ENCODE measurements at regions not wholly inside any gene's neighbourhood (a gene's known extent, or its start where the extent isn't known, plus 50 kb on each side); places are given as distances from the start of the nearest gene placed in this dataset.
"Not testable (repeated sequence)": the region's sequence is repeated elsewhere in the genome, so short reads cannot be mapped to it uniquely, and the experiment has no call there.

DNA sequence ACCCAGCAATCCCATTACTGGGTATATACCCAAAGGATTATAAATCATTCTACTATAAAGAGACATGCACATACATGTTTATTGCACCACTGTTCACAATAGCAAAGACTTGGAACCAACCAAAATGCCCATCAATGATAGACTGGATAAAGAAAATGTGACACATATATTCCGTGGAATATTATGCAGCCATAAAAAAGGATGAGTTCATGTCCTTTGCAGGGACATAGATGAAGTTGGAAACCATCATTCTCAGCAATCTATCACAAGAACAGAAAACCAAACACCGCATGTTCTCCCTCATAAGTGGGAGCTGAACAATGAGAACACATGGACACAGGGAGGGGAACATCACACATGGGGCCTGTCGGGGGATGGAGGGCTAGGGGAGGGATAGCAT is 113.2 kb upstream of the PRSS1 start:
- DNase-seq: not testable (repeated sequence)

DNA sequence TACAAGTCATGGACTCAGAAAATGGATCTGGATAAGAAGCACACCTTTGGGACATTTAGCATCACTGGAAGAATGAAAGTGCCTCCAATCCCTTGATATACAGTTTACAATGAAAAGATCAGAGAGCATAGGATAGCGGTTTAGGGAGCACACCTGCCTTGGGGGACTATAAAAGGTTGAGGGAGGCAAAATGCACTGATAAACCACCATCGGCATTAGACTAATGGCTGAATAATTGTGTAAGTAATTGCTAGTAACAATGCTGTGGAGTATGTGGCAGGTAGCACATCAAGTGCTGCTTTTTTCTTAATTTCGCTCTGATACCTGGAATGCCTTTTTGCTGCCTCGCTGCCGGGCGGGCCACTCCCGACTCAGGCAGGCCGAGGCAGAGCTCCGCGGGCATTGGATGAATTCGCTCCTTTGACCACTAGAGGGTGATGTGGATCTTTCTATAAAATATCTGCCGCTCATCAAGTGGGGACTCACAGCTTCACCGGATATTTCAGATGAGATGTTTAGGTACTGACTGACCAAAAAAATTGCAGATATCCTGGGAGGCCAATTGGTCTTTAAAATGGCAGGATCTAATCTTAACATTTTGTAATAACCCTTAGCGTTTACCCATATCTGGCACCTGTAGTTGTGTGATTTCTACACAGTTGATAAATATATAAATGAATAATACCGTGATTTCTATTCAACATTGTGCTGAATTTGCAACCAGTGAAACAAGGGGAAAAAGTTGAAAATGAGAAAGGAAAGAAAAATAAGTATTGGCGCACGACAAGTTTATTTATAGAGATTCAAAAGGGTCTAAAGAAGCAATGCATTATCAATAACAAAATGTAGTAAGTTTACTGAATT is 116.8 kb upstream of the PRSS1 start:
- DNase-seq: peak; percentile 60

DNA sequence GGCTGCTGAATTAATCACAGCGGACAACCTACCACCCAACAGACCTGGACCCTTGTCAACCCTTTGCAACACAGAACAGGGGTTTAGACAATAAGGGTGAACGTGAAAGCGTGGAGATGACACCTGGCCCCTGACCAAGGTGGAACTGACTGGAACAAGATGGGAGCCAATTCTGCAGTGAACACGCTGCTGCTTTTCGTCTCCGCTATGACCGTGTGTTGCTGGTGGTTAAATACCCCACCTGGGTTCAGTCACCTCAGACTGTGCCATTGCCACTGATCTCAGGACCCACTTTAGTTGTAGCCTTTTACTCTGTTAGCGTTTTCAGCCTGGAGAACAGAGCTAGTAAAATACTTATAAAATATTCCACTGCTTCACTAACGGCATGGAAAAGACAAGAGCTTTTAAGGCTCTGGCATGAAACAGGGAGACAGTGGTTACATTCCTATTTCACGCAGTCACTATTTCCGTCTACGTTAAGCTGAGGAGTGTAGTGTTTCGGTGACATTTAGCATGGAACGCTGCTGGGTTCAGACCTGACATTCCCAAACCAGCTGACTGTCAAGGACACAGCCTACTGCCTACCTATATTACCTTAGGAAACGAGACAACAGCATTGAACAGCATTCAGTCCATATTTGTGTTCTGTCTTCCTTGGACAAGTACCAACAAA is 119.5 kb upstream of the PRSS1 start:
- peak; percentile 70 for DNase-seq

DNA sequence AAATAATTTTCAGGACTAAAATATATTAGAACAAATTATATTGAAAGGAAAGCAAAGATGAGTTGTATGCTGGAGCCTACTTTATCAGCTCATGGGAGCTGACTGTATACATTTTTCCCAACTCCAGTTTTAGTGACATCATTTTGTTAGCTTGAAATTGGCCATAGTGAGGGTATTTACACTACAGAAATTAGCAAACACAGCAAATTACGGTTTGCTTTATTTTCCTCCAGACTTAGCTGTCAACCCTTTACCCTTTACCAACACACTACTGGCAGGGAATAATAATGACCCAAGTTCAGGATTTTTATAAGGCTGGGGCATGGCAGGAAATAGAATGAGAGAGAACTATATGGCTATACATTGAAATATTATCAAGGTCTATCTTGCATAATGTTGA is 120.3 kb upstream of the PRSS1 start:
- DNase-seq: no peak

DNA sequence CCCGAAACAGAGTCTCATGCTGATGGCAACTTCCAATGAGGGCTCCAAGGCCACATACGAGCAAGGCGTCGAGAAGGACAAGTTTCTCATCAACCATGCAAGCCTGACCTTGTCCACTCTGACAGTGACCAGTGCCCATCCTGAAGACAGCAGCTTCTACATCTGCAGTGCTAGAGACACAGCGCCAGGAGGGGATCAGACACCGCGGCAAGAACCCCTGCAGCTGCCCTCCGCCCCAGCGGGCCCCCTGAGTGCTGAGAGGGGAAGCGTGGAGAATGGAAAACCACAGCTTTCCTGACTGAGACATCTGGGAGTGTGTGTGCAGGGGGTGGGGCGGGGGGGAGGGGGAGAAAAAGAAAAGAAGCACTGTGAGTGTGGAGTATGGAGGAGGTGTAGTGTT is 122.0 kb upstream of the PRSS1 start:
- not testable (repeated sequence) for DNase-seq

DNA sequence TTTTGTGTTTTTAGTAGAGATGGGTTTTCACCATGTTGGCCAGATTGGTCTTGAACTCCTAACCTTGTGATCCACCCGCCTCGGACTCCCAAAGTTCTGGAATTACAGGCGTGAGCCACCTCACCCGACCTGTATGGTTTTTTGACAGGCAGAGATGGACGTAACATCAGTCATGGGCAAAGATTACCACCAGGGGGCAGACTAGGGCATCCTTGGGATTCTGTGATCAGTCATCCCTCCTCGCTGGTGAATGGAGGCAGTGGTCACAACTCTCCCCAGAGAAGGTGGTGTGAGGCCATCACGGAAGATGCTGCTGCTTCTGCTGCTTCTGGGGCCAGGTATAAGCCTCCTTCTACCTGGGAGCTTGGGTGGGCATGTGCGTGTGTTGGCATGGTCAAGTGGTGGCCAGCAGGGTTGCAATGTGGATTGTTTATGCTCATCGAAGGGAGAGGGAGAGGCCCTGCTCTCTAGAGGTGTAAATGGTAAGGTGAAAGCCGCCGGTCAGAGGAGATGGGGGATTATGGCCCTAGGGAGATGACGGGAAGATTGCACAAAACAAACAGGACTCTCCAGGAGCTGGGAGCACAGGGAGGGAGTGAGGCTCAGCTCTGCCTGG is 122.7 kb upstream of the PRSS1 start:
- DNase-seq: peak; percentile 36

DNA sequence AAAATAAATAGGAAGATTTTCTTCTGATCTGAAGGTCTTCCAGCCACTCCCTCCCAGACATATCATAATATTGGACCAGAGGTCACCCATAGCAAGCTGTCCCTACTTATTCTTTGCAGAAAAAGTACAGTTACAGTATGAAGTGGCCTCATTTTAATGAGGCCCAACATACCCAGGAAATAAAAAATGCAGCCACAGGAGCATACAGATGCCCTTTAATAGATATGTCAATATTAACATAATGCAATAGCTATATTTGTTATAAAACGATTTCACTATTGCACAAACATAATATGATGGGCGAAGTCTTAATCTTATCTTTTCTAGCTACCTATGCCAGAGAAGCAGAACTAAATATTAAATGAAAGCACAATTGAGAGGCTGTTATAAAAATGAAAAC is 124.1 kb upstream of the PRSS1 start:
- not testable (repeated sequence) for DNase-seq

DNA sequence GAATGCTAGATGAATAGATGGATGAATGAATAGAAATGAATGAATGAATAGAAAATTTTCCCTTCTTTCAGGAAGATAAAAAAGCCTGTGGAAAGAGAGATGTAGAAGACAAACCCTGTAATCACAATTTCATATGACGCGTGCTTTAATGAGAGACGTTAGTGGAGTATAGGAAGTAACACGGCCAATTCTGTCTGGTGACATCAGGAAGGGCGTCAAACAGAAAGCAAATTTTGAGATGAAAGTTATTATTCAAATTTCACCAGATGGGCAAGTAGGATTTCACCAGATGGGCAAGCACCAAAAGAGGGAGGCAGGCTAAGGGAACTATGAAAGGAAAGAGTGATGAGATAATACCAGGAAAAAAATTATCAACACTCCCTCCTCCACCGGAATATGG is 128.9 kb upstream of the PRSS1 start:
- DNase-seq: no peak

DNA sequence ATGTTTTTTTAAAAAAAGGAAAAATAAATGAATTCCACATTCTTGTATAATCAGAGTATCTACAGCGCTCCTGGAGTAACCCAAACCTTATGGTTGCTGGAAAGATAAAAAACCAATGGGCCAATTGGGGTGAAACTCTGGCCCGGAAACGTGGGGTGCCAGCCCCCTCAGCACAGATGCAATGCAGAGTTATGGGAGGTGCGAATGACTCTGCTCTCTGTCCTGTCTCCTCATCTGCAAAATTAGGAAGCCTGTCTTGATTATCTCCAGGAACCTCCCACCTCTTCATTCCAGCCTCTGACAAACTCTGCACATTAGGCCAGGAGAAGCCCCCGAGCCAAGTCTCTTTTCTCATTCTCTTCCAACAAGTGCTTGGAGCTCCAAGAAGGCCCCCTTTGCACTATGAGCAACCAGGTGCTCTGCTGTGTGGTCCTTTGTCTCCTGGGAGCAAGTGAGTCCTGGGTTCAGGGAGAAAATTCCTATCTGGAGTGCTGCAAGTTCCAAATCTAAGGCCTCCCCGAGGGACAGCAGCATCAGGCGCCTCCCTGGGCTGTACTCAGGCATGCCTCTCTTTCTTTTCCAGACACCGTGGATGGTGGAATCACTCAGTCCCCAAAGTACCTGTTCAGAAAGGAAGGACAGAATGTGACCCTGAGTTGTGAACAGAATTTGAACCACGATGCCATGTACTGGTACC is 130.5 kb upstream of the PRSS1 start:
- DNase-seq: no peak

DNA sequence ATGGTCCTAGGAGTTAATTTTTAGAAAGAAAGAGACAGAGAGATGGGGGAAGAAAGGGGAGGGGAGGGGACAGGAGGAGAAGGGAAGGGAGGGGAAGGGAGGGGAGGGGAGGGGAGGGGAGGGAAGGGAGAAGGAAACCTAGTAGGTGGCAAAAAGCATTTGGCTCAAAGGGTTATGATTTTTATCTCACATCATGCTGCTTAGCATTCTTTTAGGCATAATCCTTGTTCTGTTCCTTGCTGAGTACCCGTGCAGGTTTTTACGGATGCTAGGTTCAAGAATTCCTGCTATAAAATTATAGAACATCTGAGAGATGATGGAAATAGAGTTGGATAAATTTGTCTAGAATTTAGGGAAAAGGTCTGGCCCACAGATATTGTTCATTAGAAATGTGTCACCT is 132.4 kb upstream of the PRSS1 start:
- no peak for DNase-seq

DNA sequence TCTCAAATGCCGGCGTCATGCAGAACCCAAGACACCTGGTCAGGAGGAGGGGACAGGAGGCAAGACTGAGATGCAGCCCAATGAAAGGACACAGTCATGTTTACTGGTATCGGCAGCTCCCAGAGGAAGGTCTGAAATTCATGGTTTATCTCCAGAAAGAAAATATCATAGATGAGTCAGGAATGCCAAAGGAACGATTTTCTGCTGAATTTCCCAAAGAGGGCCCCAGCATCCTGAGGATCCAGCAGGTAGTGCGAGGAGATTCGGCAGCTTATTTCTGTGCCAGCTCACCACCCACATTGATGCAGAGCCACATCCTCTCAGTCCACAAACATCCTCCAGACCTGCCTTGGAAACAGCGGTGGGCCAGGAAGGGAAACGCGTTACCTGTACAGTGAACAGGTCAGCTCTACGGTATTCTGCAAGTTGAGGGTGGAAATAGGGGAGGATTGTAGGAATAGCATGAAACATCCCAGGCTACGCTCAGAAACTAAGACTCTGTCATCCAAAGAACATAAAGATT is 133.1 kb upstream of the PRSS1 start:
- no peak for DNase-seq

DNA sequence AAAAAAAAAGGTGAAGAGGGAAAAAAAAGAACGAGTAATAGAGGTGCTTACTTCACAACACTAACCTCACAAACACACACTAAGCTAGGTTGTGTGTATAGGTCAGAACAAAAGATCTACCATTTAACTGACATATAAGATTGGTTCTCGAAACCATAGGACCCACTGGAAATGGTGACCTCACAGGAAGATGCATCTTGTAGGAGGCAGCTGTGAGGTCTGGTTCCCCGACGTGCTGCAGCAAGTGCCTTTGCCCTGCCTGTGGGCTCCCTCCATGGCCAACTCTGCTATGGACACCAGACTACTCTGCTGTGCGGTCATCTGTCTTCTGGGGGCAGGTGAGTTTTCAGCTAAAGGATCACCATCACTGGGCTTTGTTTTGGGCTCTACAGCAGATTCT is 133.8 kb upstream of the PRSS1 start:
- no peak for DNase-seq

DNA sequence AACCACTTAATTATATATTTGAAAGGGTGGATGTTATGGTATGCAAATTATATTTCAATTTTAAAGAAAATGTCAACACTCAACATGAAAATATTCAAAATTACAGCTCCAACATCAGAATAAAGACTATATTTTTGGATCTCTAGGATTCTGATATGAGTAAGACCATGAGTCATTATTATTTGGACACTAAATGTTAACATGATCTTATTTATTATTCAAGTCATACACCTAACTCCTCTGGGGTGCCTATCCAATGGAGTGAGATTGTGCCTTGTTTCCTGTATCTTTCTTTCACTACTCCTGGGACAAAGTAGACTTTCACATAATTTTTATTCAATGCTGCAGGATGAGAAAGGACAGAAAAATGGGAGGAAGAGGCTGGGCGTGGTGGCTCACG is 135.2 kb upstream of the PRSS1 start:
- DNase-seq: peak; percentile 59

DNA sequence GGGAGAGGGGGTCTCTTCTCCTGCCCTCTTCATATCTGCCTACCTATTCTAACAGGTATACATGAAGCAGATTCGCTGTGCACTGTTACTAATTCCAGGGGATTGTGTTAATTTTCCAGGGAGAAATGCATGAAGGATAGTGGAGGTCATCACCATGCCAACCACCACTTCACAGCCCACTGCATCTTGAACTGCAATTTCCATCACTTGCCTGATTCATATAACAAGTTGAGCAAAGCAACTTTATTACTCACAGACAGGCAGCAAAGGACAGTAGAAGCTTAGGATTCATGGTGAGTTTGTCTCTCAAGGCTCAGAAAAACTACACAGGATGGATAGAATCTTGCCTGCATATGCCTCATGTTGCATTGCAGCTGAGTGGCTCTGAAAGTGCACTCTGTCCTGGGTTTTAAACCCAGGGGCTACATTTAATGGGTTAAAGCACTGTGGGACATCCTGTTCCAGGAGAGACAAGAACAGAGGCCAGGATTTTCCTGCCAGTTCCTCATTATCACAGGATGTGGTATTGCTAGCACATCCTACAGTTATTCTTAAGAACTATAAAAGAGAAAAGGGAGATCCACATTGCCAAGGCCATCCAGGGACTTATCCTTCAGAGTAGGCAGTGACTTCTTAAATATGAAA is 136.9 kb upstream of the PRSS1 start:
- peak; percentile 36 for DNase-seq

DNA sequence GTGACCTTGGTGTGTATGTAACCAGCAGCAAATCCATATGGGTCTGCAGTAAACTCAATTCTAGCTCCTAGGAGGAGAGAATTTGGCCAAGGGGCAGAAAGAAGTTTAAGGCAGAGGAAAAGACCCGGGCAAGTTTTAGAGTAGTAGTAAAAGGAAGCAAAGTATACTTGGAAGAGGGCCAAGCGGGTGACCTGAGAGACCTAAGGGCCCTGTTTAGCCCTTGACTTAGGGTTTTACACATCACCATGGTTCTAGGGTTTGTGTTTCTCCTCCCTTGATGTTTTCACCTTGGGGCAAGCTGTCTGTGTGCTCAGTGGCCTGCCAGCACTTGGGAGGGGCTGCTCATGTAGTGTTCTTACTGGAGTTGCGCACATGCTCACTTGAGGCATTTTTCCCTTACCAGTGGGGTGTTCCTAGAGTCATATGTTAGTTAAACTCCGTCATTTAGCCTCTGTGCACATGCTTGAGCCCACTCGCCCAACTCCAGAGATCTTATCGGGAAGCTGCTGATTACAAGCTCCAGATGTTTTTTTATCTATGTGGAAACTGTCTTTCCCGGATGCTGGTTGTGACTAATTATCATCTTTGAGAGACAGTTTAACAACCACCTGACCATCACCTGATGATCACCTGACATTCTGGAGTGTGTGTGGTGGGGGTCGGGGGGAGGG is 137.6 kb upstream of the PRSS1 start:
- DNase-seq: peak; percentile 20

DNA sequence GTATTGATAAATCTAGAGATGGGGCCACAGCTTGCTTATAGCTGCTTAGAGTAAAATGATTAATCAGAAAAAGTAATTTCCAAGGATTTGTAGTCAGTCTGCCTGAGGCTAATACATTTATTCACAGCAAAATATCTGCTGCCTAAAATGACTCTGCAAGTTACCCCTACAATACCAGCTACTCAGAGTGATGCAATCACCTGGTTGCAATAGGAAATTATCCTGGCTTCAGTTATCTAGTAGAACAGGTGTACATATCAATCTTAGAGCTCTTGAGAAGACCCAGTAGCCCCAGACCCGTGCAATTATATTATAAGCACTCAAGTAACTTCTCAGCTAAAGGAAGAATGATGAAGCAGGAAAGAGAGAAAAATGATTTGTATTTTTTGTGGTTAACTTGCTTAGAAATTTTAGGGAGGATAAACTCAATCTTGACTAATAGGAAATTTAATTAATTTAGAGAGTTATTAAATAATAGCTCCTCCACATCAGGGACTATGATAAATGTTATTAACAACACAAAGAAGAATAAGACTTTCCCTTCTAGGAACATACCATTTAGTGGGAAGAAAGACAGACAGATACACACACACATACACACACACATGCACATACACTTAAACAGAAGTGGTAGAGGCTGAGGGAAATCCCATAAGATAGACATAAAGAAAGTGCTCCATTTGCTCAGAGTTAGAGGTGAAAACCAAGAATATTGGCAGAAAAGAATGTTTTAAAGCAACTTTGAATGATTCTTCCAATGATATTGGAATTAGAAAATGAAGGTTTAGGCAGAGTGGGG is 140.4 kb upstream of the PRSS1 start:
- no peak for DNase-seq

DNA sequence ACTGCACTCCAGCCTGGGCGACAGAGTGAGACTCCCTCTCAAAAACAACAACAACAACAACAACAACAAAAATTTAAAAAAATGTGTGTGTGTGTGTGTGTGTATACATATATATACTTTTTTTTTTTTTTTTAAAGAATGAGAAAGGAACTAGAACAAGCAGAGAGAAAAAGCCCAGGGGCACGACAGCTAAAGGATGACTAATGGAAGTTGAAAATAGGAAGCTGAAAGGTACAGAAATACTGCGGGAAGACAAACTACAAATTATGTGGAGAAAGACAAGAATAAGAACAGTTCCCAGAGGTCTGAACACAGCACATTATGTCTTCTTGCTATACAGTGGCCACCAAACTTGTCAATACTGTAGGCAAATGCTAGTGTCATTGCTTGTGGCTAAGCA is 141.9 kb upstream of the PRSS1 start:
- DNase-seq: no peak

DNA sequence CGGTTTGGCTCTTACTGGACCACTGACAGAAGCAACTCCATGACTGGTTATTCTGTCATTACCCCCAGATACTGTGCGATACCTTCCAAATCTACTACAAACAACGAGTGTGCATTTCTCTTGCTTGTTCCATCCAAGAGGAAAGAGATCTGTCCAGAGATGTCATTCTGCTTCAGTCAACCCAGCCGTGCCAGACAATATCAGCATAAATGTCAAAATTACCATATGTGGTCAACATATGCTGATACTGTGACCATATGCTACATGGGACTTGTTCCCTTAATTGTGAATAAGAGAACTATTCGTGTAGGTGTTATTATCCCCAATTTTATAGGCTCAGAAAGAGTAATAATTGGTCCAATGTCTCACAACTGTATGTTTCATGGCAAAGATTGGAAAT is 143.2 kb upstream of the PRSS1 start:
- no peak for DNase-seq

DNA sequence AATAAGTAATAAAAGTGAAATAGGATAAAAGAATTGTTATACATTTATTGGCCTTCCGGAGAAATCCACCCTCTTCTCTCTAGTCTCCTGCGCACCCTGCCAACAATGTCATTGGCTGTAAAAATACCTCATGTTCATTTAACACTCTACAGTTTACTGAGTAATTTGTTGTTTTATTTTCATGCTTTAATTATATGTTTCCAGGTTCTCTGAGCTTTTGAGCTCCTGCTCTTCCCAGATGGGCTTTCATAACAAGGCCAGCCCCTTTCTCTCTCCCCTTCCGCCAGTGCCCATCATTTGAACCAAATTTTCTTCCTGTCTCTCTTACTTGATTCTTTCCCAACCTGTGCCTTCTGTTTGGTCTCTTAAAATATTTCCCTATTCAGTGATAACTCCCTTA is 144.6 kb upstream of the PRSS1 start:
- DNase-seq: no peak

DNA sequence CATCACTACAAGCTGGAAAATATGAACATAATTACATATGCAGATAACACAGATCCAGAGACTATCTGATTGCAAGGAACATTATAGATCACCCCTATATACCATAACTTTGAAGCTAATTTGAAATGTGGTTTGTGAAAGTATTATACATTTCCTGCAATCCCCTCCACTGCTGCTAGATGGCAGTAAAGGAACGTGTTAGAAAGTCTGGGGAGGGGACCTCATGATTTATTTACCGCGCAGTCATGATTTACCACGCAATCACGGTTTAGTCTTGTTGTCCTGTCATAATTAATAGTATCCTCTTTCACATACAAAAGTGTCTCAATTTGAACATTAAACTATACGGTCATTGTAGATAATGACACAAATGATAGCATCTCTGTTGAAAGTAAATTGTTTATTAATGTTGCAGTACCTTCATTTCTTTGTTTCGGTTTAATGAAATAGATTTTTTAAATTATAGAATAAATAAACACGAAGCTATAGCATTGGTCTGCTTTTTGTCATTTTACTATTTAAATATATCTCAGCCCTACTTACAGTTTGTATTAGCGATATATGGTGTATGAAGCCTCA is 145.3 kb upstream of the PRSS1 start:
- peak; percentile 63 for DNase-seq

DNA sequence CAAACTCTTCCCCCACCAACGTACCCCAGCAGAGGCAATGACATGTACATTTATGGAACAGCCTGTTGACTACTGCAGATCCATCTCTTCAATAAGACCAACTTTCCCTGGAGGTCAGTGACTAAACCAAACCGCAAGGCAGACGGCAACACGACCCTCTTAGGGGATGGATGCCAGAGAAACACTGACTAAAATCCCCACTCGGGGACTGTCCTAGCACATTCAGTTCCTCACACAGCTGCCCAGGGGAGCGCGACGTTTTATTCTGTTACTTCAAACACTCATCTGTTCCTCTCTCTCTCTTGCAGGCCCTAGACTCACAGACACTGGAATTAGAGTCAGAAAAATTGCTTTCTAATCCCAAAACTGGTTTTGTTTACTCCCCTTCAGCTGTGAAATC is 146.5 kb upstream of the PRSS1 start:
- DNase-seq: peak; percentile 20
